ENCODE measurements at regions not wholly inside any gene's neighbourhood (a gene's known extent, or its start where the extent isn't known, plus 50 kb on each side); places are given as distances from the start of the nearest gene placed in this dataset.
"Not testable (repeated sequence)": the region's sequence is repeated elsewhere in the genome, so short reads cannot be mapped to it uniquely, and the experiment has no call there.

GRCh38 chr2:121155502-121156056, 129.4 kb downstream of the TFCP2L1 start:
- Histone ChIP-seq H3K79me2 (ENCODE audit: low read length) (no peaks in the 10 kb centered on the region), H3K4me3 (ENCODE audit: low read length) (no peak overlapping the region), H2AFZ (ENCODE audit: low read length) (peak overlapping the region; percentile 52), H3K27me3 (ENCODE audit: low read length) (no peaks in the 10 kb centered on the region), H3F3A (ENCODE audit: low read length, unreplicated experiment) (no peaks in the 10 kb centered on the region), H3K9me2 (replicated peaks; ENCODE audit: low read length) (no peaks in the 10 kb centered on the region), H3K36me3 (ENCODE audit: low read depth, low read length) (no peaks in the 10 kb centered on the region), H3K9ac (ENCODE audit: low read length) (no peak overlapping the region), H3K4me1 (ENCODE audit: insufficient read depth, low read length) (peaks cover 13% of the 10 kb centered on the region), H3K4me2 (ENCODE audit: low read length) (no peak overlapping the region), H4K20me1 (ENCODE audit: low read length) (no peaks in the 10 kb centered on the region), H3K9me3 (ENCODE audit: low read length) (peaks cover 8% of the 10 kb centered on the region; the same call in 1 of the 2 replicates), H3K27ac (ENCODE audit: low read length) (no peak overlapping the region)
- POLR2A ChIA-PET (ENCODE audit: unreplicated experiment) = no interaction called here
- peak; percentile 32 for ATAC-seq
- no peak for TF ChIP-seq EZH2phosphoT487 (IDR thresholded peaks at IDR 0.05; ENCODE audit: borderline replicate concordance, low read length)
- no peak for TF ChIP-seq CTCF (conservative IDR thresholded peaks at IDR 0.05; ENCODE audit: low read depth, low read length)
- TF ChIP-seq EZH2 (IDR thresholded peaks at IDR 0.05; ENCODE audit: low read length, unreplicated experiment) = no peak
- CTCF ChIA-PET = no interaction called here
- no TSS peak for BruUV-seq (replicated peaks)
- intact Hi-C loops (cut with micrococcal nuclease) = no loop called here
- DNase-seq = peak; percentile 7

GRCh38 chr2:121157481-121157880, 127.5 kb downstream of the TFCP2L1 start:
- H3K79me2 ChIP-seq (ENCODE audit: low read length); H3K9me3 ChIP-seq (ENCODE audit: low read length); POLR2A ChIA-PET (ENCODE audit: unreplicated experiment); H3K36me3 ChIP-seq (ENCODE audit: low read depth, low read length); H3K27me3 ChIP-seq (ENCODE audit: low read length); H3F3A ChIP-seq (ENCODE audit: low read length, unreplicated experiment); H3K4me1 ChIP-seq (ENCODE audit: insufficient read depth, low read length); ATAC-seq; H3K4me3 ChIP-seq (ENCODE audit: low read length); H4K20me1 ChIP-seq (ENCODE audit: low read length); H2AFZ ChIP-seq (ENCODE audit: low read length); CTCF ChIA-PET; BruUV-seq (replicated peaks); DNase-seq; H3K27ac ChIP-seq (ENCODE audit: low read length); H3K9me2 ChIP-seq (replicated peaks; ENCODE audit: low read length); intact Hi-C loops (cut with micrococcal nuclease); H3K4me2 ChIP-seq (ENCODE audit: low read length); H3K9ac ChIP-seq (ENCODE audit: low read length): not testable (repeated sequence)

GRCh38 chr2:121159291-121160071, 125.5 kb downstream of the TFCP2L1 start:
- Histone ChIP-seq H3K4me2 (ENCODE audit: low read length) (no peak overlapping the region), H3K79me2 (ENCODE audit: low read length) (no peaks in the 10 kb centered on the region), H3K9me3 (ENCODE audit: low read length) (peaks cover 13% of the 10 kb centered on the region; the same call in 1 of the 2 replicates), H4K20me1 (ENCODE audit: low read length) (no peaks in the 10 kb centered on the region), H3K4me1 (ENCODE audit: insufficient read depth, low read length) (no peaks in the 10 kb centered on the region; the same call in 1 of the 2 replicates), H3K27ac (ENCODE audit: low read length) (0 out of 2 replicates have a peak overlapping the region, but pooled peaks have one; percentile 7), H3K4me3 (ENCODE audit: low read length) (no peak overlapping the region), H2AFZ (ENCODE audit: low read length) (no peak overlapping the region), H3K9ac (ENCODE audit: low read length) (no peak overlapping the region), H3F3A (ENCODE audit: low read length, unreplicated experiment) (no peaks in the 10 kb centered on the region), H3K27me3 (ENCODE audit: low read length) (no peaks in the 10 kb centered on the region), H3K36me3 (ENCODE audit: low read depth, low read length) (no peaks in the 10 kb centered on the region), H3K9me2 (replicated peaks; ENCODE audit: low read length) (no peaks in the 10 kb centered on the region)
- CTCF ChIA-PET = no interaction called here
- peak; percentile 69 for ATAC-seq
- intact Hi-C loops (cut with micrococcal nuclease) = no loop called here
- POLR2A ChIA-PET (ENCODE audit: unreplicated experiment) = interaction anchor here (0.6 kb wide), 1 partner anchor 205 kb away, joined by 6 read pairs; no protein-coding TSS in a partner anchor
- no peak for TF ChIP-seq EZH2phosphoT487 (IDR thresholded peaks at IDR 0.05; ENCODE audit: borderline replicate concordance, low read length)
- no peak for TF ChIP-seq EZH2 (IDR thresholded peaks at IDR 0.05; ENCODE audit: low read length, unreplicated experiment)
- TF ChIP-seq CTCF (conservative IDR thresholded peaks at IDR 0.05; ENCODE audit: low read depth, low read length) = no peak
- peak; percentile 49 for DNase-seq
- BruUV-seq (replicated peaks) = no TSS peak

Data from PC-3 (cell line).